GM12865 (cell line): ENCODE measurements at regions not wholly inside any gene's neighbourhood (a gene's known extent, or its start where the extent isn't known, plus 50 kb on each side); places are given as distances from the start of the nearest gene placed in this dataset.

Experiments used
- DNase-seq: peaks from one replicate; pipeline ENCODE4 v3.0.0; 2010; ENCODE audit warnings: low read depth
- H3K4me3 ChIP-seq: 2 replicates; pipeline ENCODE4 v1.5.1; 2011; ENCODE audit warnings: mild to moderate bottlenecking, low read depth, low read length, control low read depth
- CTCF ChIP-seq: IDR thresholded peaks from 2 replicates; pipeline ENCODE4 v1.5.1; 2011; ENCODE audit warnings: low read length, control low read depth, low read depth, inconsistent platforms; ENCODE audit not compliant: insufficient read depth; ENCODE audit errors: missing control alignments

- no peak for DNase-seq
- no peak overlapping the region for H3K4me3 ChIP-seq
- TF ChIP-seq CTCF: no peak
Measured at GRCh38 chr7:138369797-138370196, 90.3 kb upstream of the TRIM24 start.

- TF ChIP-seq CTCF: no peak
- H3K4me3 ChIP-seq: no peak overlapping the region
- DNase-seq: no peak
Measured at GRCh38 chr7:138370956-138371355, 89.1 kb upstream of the TRIM24 start.

GRCh38 chr7:138374119-138374693, 85.9 kb upstream of the TRIM24 start:
- DNase-seq: no peak
- no peak overlapping the region for H3K4me3 ChIP-seq
- TF ChIP-seq CTCF: no peak

- DNase-seq: no peak
- no peak overlapping the region for H3K4me3 ChIP-seq
- no peak for TF ChIP-seq CTCF
Measured at GRCh38 chr7:138377306-138377705, 82.8 kb upstream of the TRIM24 start.

- no peak for TF ChIP-seq CTCF
- no peak for DNase-seq
Measured at GRCh38 chr7:138378741-138379559, 81.1 kb upstream of the TRIM24 start.

GRCh38 chr7:138382862-138383565, 77.0 kb upstream of the TRIM24 start:
- DNase-seq: no peak
- H3K4me3 ChIP-seq: no peak overlapping the region
- TF ChIP-seq CTCF: no peak

More at GRCh38 chr7:138378741-138379559, 81.1 kb upstream of the TRIM24 start:
- H3K4me3 ChIP-seq: no peak overlapping the region

- DNase-seq: no peak
- TF ChIP-seq CTCF: no peak
- H3K4me3 ChIP-seq: no peak overlapping the region
Measured at GRCh38 chr7:138386821-138387220, 73.2 kb upstream of the TRIM24 start.
